HCT116 (cell line): ENCODE measurements at regions not wholly inside any gene's neighbourhood (a gene's known extent, or its start where the extent isn't known, plus 50 kb on each side); places are given as distances from the start of the nearest gene placed in this dataset.

Source experiments
- ATAC-seq: fragments of 200-7000 bp; cut with Tn5 transposase; 2 replicates; pipeline ENCODE4 v1.9.1; 2020; ENCODE audit warnings: mild to moderate bottlenecking, moderate library complexity
- BruUV-seq: library from RNA; stranded (reverse); fragments of 400-500 nt; replicated peaks from 2 replicates; lab custom pipeline; 2021; lab: Mats Ljungman, UMichigan
- CTCF ChIA-PET: fragments of 300-600 bp; sonication (Branson Sonifier 250); formaldehyde crosslinking; loops from one replicate; lab custom pipeline; 2021; ENCODE audit warnings: antibody characterized with exemption; lab: Charles Lee
- POLR2A ChIA-PET: fragments of 300-600, 350-600 bp; sonication (Branson Sonifier 250); formaldehyde crosslinking; loops from one replicate; lab custom pipeline; 2021; ENCODE audit warnings: antibody characterized with exemption; lab: Charles Lee
- RAD21 ChIA-PET, 2 experiments: fragments of 300-600 bp; sonication (Branson Sonifier 250); formaldehyde crosslinking; loops; one replicate each; lab custom pipeline; 2023; ENCODE audit warnings: low total read pairs in 2 of 2; ENCODE audit not compliant: uncharacterized antibody in 2 of 2, unreplicated experiment in 2 of 2, low non-redundant PET in 1 of 2; lab: Charles Lee
- DNase-seq: peaks from one replicate; pipeline ENCODE4 v3.0.0-alpha.2; 2010; ENCODE audit warnings: low read depth, low spot score
- H2AFZ ChIP-seq: fragments of 200-600 bp; shearing (Covaris generic), sonication (generic); 2 replicates; pipeline ENCODE4 v1.6.1; 2017; ENCODE audit warnings: low read depth, mixed run types, mixed read lengths, antibody characterized with exemption, low read length; ENCODE audit not compliant: poor library complexity, severe bottlenecking
- H3K27ac ChIP-seq: 2 replicates; pipeline ENCODE4 v1.5.1; 2012; ENCODE audit warnings: low read depth, low read length
- H3K27me3 ChIP-seq: fragments of 200-600 bp; sonication (generic); 2 replicates; pipeline ENCODE4 v1.6.1; 2016; ENCODE audit warnings: mixed run types, low read length, mixed read lengths; ENCODE audit not compliant: insufficient read depth
- H3K36me3 ChIP-seq, 2 experiments: fragments of 200-500 bp in 1 of 2; fragments of 200-600 bp in 1 of 2; sonication (Bioruptor generic) in 1 of 2; sonication (generic) in 1 of 2; 2 replicates each; pipeline versions ENCODE4 v1.5.1 to v1.6.1; 2014 to 2016; ENCODE audit warnings: low read length in 2 of 2, inconsistent platforms in 1 of 2, mixed read lengths in 1 of 2, mixed run types in 1 of 2; ENCODE audit not compliant: insufficient read depth in 2 of 2, control insufficient read depth in 1 of 2
- H3K4me1 ChIP-seq, 2 experiments: fragments of 200-600 bp in 1 of 2; sonication (generic) in 1 of 2; 2 replicates each; pipeline versions ENCODE4 v1.5.1 to v1.6.1; 2012 to 2017; ENCODE audit warnings: low read length in 2 of 2, inconsistent platforms in 1 of 2, mild to moderate bottlenecking in 1 of 2, mixed read lengths in 1 of 2, mixed run types in 1 of 2, moderate library complexity in 1 of 2; ENCODE audit not compliant: insufficient read depth in 2 of 2, control insufficient read depth in 1 of 2
- H3K4me2 ChIP-seq: fragments of 200-600 bp; sonication (generic); 2 replicates; pipeline ENCODE4 v1.6.1; 2017; ENCODE audit warnings: mixed run types, low read length, mixed read lengths
- H3K4me3 ChIP-seq, 2 experiments: fragments of 200-600 bp in 1 of 2; sonication (generic) in 1 of 2; replicated peaks in 1 of 2; 2 replicates each; pipeline ENCODE4 v1.5.1; 2011 to 2016; ENCODE audit warnings: low read length in 2 of 2, control low read depth in 1 of 2, low read depth in 1 of 2, mild to moderate bottlenecking in 1 of 2, mixed read lengths in 1 of 2, mixed run types in 1 of 2
- H3K79me2 ChIP-seq: fragments of 200-600 bp; sonication (generic); 2 replicates; pipeline ENCODE4 v1.6.1; 2017; ENCODE audit warnings: mild to moderate bottlenecking, mixed run types, low read length, moderate library complexity, mixed read lengths; ENCODE audit not compliant: insufficient read depth
- H3K9ac ChIP-seq: fragments of 200-600 bp; sonication (generic); 2 replicates; pipeline ENCODE4 v1.6.1; 2016; ENCODE audit warnings: low read length, mixed read lengths
- H3K9me2 ChIP-seq: fragments of 200-600 bp; sonication (generic), shearing (Covaris generic); 2 replicates; pipeline ENCODE4 v1.6.1; 2017; ENCODE audit warnings: mixed run types, mild to moderate bottlenecking, moderate library complexity; ENCODE audit not compliant: insufficient read depth
- H3K9me3 ChIP-seq, 2 experiments: fragments of 200-500 bp in 1 of 2; fragments of 200-600 bp in 1 of 2; sonication (Bioruptor generic) in 1 of 2; sonication (generic) in 1 of 2; 2 replicates each; pipeline ENCODE4 v1.6.1; 2014 to 2017; ENCODE audit warnings: low read length in 2 of 2, mixed read lengths in 2 of 2, inconsistent platforms in 1 of 2, low read depth in 1 of 2, mild to moderate bottlenecking in 1 of 2, mixed run types in 1 of 2, moderate library complexity in 1 of 2; ENCODE audit not compliant: control insufficient read depth in 1 of 2, insufficient read depth in 1 of 2
- H4K20me1 ChIP-seq: fragments of 200-600 bp; sonication (generic), shearing (Covaris generic); 2 replicates; pipeline ENCODE4 v1.6.1; 2017; ENCODE audit warnings: mixed run types, mild to moderate bottlenecking, moderate library complexity; ENCODE audit not compliant: insufficient read depth
- CBX3 ChIP-seq: IDR thresholded peaks from 2 replicates; pipeline ENCODE4 v1.6.1; 2012; ENCODE audit warnings: low read depth
- CEBPB ChIP-seq: IDR thresholded peaks from 2 replicates; pipeline ENCODE4 v1.6.1; 2012; ENCODE audit warnings: low read depth
- ELF1 ChIP-seq: IDR thresholded peaks from 2 replicates; pipeline ENCODE4 v1.6.1; 2012; ENCODE audit warnings: low read depth, borderline replicate concordance
- EZH2 ChIP-seq: fragments of 200-600 bp; sonication (generic); IDR thresholded peaks from 2 replicates; pipeline ENCODE4 v1.6.1; 2017; ENCODE audit warnings: antibody characterized with exemption, mixed run types
- EZH2phosphoT487 ChIP-seq: fragments of 200-600 bp; IDR thresholded peaks from 2 replicates; pipeline ENCODE4 v1.6.1; 2018; ENCODE audit warnings: antibody characterized with exemption, borderline replicate concordance
- FOSL1 ChIP-seq: IDR thresholded peaks from 2 replicates; pipeline ENCODE4 v1.6.1; 2012; ENCODE audit warnings: low read depth
- POLR2A ChIP-seq: IDR thresholded peaks from 2 replicates; pipeline ENCODE4 v1.7.0; 2011; ENCODE audit warnings: borderline replicate concordance; ENCODE audit not compliant: insufficient read depth, insufficient read length; ENCODE audit errors: extremely low read depth
- POLR2AphosphoS5 ChIP-seq: IDR thresholded peaks from 2 replicates; pipeline ENCODE4 v1.6.1; 2011; ENCODE audit warnings: mild to moderate bottlenecking, low read depth, low read length, moderate library complexity
- RAD21 ChIP-seq: IDR thresholded peaks from 2 replicates; pipeline ENCODE4 v1.6.1; 2012; ENCODE audit warnings: low read depth, mild to moderate bottlenecking
- SIN3A ChIP-seq: IDR thresholded peaks from 2 replicates; pipeline ENCODE4 v1.6.1; 2012; ENCODE audit warnings: low read depth
- SP1 ChIP-seq: IDR thresholded peaks from 2 replicates; pipeline ENCODE4 v1.6.1; 2012; ENCODE audit warnings: low read depth
- SRF ChIP-seq: IDR thresholded peaks from 2 replicates; pipeline ENCODE4 v1.6.1; 2012; ENCODE audit warnings: low read depth
- YY1 ChIP-seq: IDR thresholded peaks from 2 replicates; pipeline ENCODE4 v1.6.1; 2011; ENCODE audit warnings: low read length, low read depth, moderate library complexity, mild to moderate bottlenecking; ENCODE audit not compliant: insufficient replicate concordance; ENCODE audit errors: extremely low read depth
- intact Hi-C: fragments of 100-400 bp; cut with micrococcal nuclease; formaldehyde crosslinking; loops from 2 replicates; pipeline ENCODE4 v1.10.0; 2022
- TF ChIP-seq, protein P1 (sequence below): IDR thresholded peaks from 2 replicates; pipeline ENCODE4 v1.6.1; 2011; ENCODE audit warnings: mild to moderate bottlenecking, low read length, moderate library complexity; ENCODE audit not compliant: insufficient replicate concordance; ENCODE audit errors: extremely low read depth
- TF ChIP-seq, protein P2 (sequence below), 3 experiments: fragments of 200-600 bp in 1 of 3; sonication (generic) in 1 of 3; IDR thresholded peaks in 2 of 3; conservative IDR thresholded peaks in 1 of 3; 2 replicates each; pipeline ENCODE4 v1.5.1; 2012 to 2017; ENCODE audit warnings: low read depth in 2 of 3, low read length in 2 of 3, antibody characterized with exemption in 1 of 3, borderline replicate concordance in 1 of 3, control low read depth in 1 of 3, mild to moderate bottlenecking in 1 of 3, mixed read lengths in 1 of 3, mixed run types in 1 of 3, moderate library complexity in 1 of 3; ENCODE audit not compliant: insufficient read depth in 1 of 3
- TF ChIP-seq, protein P3 (sequence below): IDR thresholded peaks from 2 replicates; pipeline ENCODE4 v1.6.1; 2012
- TF ChIP-seq, protein P4 (sequence below): IDR thresholded peaks from 2 replicates; pipeline ENCODE4 v1.6.1; 2012

DNA sequence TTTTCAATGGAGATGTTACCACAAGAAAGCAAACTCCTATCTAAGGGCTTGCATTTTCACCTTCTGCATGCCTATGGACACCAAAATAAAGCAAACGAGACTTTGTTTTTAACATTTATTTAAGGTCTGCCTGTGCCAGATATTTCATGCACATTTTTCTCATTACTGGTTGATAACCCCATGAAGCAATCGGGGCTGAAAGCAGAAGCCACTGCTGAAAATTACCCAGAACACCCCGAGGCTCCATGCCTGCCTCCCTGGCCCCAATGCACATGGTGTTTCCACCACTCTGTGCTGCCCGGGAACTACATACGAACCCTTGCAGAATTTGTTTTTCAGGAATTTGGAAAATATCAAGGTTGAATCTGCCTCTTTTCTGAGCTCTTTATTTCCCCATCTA is 240.1 kb downstream of the NR2F1-AS1 start:
- ATAC-seq = no peak
- Histone ChIP-seq H3K36me3 (no peaks in the 10 kb centered on the region), H3K9ac (no peak overlapping the region), H3K79me2 (no peaks in the 10 kb centered on the region), H3K9me2 (no peaks in the 10 kb centered on the region; the same call in 1 of the 2 replicates), H3K27me3 (no peaks in the 10 kb centered on the region), H4K20me1 (no peaks in the 10 kb centered on the region), H3K4me3 (no peak overlapping the region), H2AFZ (no peak overlapping the region), H3K4me2 (no peak overlapping the region), H3K9me3 (no peaks in the 10 kb centered on the region), H3K4me1 (no peaks in the 10 kb centered on the region), H3K27ac (no peak overlapping the region)
- CTCF ChIA-PET = no interaction called here
- RAD21 ChIA-PET = no interaction called here
- POLR2A ChIA-PET = no interaction called here
- no TSS peak for BruUV-seq
- intact Hi-C loops = no loop called here
- DNase-seq = no peak
- TF ChIP-seq FOSL1 (no peak), ELF1 (no peak), POLR2A (no peak), EZH2 (no peak), POLR2AphosphoS5 (no peak), SP1 (no peak), EZH2phosphoT487 (no peak), SIN3A (no peak), CEBPB (no peak), CBX3 (no peak), YY1 (no peak), RAD21 (no peak), SRF (no peak)
- TF ChIP-seq, protein P1, sequence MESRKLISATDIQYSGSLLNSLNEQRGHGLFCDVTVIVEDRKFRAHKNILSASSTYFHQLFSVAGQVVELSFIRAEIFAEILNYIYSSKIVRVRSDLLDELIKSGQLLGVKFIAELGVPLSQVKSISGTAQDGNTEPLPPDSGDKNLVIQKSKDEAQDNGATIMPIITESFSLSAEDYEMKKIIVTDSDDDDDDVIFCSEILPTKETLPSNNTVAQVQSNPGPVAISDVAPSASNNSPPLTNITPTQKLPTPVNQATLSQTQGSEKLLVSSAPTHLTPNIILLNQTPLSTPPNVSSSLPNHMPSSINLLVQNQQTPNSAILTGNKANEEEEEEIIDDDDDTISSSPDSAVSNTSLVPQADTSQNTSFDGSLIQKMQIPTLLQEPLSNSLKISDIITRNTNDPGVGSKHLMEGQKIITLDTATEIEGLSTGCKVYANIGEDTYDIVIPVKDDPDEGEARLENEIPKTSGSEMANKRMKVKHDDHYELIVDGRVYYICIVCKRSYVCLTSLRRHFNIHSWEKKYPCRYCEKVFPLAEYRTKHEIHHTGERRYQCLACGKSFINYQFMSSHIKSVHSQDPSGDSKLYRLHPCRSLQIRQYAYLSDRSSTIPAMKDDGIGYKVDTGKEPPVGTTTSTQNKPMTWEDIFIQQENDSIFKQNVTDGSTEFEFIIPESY = no peak
- TF ChIP-seq, protein P2, sequence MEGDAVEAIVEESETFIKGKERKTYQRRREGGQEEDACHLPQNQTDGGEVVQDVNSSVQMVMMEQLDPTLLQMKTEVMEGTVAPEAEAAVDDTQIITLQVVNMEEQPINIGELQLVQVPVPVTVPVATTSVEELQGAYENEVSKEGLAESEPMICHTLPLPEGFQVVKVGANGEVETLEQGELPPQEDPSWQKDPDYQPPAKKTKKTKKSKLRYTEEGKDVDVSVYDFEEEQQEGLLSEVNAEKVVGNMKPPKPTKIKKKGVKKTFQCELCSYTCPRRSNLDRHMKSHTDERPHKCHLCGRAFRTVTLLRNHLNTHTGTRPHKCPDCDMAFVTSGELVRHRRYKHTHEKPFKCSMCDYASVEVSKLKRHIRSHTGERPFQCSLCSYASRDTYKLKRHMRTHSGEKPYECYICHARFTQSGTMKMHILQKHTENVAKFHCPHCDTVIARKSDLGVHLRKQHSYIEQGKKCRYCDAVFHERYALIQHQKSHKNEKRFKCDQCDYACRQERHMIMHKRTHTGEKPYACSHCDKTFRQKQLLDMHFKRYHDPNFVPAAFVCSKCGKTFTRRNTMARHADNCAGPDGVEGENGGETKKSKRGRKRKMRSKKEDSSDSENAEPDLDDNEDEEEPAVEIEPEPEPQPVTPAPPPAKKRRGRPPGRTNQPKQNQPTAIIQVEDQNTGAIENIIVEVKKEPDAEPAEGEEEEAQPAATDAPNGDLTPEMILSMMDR (IDR thresholded peaks at IDR 0.05 in 2 of 3, conservative IDR thresholded peaks at IDR 0.05 in 1 of 3; ENCODE audit: borderline replicate concordance in 1 of 3, insufficient read depth in 1 of 3, low read depth in 2 of 3, low read length in 2 of 3) = no peak
- TF ChIP-seq, protein P3, sequence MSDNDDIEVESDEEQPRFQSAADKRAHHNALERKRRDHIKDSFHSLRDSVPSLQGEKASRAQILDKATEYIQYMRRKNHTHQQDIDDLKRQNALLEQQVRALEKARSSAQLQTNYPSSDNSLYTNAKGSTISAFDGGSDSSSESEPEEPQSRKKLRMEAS = no peak
- TF ChIP-seq, protein P4, sequence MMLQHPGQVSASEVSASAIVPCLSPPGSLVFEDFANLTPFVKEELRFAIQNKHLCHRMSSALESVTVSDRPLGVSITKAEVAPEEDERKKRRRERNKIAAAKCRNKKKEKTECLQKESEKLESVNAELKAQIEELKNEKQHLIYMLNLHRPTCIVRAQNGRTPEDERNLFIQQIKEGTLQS = no peak
